KG1 (cell line): ENCODE measurements at regions not wholly inside any gene's neighbourhood (a gene's known extent, or its start where the extent isn't known, plus 50 kb on each side); places are given as distances from the start of the nearest gene placed in this dataset.
"Not testable (repeated sequence)": the region's sequence is repeated elsewhere in the genome, so short reads cannot be mapped to it uniquely, and the experiment has no call there.

ENCODE experiments used
- DNase-seq: peaks from one replicate; lab custom pipeline; 2025; lab: John Stamatoyannopoulos, UW

DNA sequence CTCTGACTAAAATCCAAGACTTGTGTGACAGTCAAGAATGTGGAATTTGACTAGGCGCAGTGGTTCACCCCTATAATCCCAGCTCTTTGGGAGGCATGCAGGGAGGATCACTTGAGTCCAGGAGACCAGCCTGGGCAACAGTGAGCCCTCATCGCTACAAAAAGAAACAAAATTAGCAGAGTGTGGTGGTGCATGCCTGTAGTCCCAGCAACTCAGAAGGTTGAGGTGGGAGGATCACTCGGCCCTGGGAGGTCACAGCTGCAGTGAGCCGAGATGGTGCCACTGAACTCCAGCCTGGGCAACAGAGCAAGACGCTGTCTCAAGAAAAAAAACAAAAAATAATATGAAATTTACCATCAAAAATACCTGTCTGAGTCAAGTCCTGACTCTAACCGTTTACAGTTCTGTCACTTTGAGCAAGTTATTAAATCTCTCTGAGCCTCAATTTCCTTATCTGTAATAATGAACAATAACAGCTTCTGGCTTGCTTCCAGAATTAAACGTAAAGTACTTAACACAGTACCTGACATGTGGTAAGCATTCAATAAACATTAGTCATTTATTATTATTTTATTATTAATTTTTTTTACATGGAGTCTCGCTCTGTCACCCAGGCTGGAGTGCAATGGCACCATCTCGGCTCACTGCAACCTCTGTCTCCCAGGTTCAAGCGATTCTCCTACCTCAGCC is 204.6 kb upstream of the TSC22D1 start:
- no peak for DNase-seq

DNA sequence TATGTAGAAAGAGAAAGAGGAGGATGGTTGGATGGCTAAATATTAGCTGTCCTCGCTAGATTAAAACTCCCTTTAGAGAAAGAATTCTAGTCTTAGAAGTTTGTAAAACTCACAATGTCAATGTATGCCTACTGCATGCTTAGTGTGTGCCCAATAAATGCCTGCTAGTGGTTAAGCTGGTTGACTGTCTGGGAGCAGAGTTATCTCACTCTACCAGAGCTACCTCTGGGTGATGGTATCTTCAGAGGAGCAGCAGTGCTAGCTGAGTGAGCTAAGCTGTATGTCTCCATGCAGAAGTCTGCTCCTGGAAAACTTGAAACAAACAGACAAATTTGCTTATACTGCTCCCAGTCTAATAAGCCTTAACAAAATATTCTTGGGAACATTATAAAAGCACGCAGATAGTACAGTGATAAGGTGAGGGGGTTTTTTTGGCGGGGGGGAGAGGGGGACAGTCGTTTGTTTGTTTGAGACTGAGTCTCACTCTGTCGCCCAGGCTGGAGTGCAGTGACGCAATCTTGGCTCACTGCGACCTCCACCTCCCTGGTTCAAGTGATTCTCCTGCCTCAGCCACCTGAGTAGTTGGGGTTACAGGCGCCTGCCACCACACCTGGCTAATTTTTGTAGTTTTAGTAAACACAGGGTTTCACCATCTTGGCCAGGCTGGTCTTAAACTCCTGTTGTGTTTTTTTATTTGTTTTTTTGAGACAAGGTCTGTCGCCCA is 202.8 kb upstream of the TSC22D1 start:
- no peak for DNase-seq

DNA sequence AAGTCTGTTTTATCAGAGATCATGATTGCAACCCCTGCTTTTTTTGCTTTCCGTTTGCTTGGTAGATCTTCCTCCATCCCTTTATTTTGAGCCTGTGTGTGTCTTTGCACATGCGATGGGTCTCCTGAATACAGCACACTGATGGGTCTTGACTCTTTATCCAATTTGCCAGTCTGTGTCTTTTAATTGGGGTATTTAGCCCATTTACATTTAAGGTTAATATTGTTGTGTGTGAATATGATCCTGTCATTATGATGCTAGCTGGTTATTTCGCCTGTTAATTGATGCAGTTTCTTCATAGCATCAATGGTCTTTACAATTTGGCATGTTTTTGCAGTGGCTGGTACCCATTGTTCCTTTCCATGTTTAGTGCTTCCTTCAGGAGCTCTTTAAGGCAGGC is 199.2 kb upstream of the TSC22D1 start:
- DNase-seq: not testable (repeated sequence)

DNA sequence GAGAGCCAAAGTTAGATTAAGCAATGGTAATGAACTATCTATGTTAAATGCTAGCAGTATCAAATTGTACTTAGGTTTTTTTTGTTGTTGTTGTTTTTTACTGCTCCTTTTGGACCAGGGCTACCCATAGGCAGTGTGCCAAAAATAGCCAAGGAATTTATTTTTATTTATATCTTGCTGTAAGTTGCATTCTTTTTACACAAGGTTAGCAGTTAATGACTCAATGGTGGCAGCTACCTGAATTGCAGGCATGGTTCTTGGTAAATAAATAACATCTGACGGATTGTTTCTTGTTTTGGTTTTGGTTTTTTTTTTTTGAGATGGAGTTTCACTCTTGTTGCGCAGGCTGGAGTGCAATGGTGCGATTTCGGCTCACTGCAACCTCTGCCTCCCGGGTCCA is 194.8 kb upstream of the TSC22D1 start:
- no peak for DNase-seq

DNA sequence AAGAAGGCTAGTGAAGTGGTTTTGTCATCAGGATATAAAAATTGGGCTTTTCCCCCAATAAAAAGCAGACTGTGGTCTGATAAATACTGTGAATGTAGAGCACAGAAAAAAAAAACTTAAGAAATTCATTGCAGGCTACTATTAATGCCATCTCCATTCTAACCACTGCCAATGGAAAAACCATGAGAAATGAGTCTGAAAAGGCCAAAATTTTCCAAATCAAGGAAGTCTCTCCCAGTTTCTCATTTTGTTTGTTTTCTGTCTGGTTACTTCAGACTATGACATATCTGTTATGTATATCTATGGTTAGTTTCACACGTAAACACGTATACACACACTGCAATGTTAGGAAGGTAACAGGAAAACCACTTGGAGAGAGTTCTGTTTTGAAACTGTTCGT is 193.6 kb upstream of the TSC22D1 start:
- no peak for DNase-seq

DNA sequence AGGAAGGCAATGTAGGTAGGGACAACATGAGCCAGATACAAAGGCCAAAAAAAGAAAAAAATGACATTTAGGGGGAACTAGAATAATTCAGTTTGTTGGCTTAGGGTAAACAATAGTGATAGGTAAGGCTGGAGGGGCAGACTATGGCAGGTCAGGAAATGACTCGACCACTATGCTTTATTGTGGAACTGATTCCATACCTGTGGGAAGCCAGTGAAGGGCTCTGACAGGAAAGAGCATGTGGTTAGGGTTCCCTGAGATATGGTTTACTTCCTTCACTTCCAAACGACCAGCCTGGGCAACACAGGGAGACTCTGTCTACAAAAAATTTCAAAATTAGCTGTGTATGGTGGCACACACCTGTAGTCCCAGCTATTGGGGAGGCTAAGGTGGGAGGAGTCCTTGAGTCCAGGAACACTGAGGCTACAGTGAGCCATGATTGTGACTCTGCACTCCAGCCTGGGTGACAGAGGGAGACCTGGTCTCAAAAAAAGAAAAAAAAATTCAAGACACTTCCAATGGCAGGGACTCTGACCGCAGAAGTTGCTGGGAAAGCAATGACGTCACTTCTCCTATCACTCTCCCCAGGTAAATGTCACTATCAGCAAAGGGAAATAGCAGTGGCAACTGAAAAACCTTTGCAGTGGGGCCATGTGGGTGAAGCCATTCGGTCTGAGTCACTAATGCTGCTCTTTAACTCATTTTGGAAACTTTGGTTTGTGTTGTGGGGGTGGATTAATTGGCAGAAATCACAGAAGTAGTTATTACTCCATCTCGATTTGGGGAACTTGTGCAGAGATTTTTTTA is 192.8 kb upstream of the TSC22D1 start:
- no peak for DNase-seq

DNA sequence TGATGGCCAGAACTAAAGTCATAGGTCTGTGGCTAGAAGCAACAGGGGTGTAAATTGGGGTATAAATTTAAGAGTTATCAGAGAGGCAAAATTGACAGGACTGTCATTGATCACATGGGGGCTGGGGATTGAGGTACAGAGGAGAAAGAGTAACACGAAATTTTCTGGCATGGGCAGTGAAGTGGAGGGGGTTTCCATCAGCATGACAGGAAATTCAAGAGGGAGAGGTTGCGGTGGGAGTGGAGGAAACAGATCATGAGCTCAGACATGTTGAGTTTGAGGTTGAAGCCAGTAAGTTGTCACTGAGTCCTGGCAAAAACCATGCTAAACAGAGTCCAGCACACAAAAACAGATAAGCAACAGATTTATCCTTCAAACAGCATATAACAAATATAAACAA is 192.1 kb upstream of the TSC22D1 start:
- peak; percentile 45 for DNase-seq

DNA sequence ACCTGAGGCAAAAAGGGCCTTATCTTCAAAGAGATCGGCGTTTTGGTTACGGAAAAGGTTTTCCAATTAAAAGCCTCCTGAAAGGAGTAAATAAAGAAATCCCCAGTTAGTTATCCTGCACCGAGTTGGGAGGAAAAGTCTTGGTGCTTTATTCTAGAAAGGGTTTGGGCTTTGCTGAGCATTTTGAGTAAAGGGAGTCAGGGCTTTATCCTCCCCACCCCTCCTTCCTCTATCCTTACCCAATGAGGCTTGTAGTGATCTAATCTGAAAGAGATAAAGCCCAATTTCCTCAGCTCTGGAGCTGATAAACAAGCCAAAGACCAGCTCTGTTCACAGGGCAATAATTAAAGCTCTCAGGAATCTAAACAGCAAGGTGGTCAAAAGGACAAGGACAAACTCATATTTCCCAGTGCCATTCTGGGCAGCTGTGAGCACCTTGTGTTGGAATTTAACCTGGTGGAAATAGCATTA is 188.9 kb upstream of the TSC22D1 start:
- DNase-seq: no peak

DNA sequence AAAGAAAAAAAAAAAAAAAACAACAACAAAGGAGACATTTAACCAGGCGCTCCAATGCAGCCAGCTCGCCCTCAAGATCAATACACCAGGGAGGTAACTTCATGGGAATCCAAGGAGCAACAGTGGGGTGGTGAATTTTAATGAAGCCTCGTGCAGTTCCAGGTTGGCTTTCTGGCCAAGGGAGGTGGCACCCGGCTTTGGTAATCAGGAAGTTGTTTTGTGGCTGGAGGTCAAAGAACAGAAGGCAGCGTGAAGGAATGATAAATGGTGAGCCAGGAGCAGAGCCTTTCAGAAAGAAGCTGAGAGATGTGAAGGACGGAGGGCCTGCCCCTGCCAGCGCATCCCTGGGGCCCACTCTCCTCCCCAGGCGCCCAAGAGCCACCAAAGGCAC is 188.2 kb upstream of the TSC22D1 start:
- no peak for DNase-seq

DNA sequence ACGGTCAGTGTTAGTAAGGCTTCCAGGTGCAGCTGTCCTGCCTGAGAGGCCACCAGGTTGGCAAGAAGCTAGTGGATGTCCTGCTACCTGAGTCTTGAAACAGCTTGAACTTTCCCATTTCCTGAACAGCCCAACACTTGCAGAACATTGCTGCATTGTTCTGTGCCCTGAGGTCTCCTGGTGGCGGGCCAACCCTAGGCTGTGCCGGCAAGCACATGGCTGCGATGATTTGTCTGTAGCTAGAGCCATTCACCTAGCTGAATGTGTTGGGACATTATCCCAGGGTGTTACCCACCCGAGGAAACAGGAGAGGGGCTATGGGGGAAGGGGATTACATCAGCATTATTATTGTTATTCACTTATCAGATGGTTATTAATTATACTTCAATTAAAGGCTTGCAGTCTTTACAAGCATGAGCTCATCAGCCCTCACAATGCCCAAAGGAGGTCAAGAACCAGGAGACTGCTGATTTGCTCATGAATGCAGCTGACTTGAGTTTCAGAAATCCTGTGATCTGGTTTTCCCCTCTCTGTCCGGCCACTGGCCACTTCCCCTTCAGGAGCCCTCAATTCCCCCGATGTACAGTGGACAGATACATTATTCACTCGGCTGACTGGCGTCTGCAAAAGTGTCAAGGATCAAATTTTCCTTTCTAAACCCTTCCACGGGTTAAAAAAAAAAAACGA is 187.6 kb upstream of the TSC22D1 start:
- DNase-seq: no peak

DNA sequence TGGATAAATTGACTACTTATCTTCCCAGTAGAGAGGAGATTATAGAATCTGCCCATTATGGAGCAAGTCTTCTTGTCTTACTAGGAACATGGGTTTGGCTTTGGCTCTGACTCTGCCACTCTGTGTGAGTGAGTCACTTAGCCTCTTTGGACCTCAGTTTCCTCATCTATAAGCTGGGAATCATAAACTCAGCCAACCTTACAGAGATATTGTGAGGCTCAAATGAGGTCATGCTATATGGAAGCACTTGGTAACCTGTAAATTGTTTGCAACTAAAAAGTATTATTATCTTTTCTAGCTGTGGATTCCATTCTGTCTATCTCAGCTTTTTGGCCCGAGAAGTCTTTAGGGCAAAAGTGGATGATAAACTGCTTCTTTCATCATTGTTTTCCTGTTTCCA is 186.8 kb upstream of the TSC22D1 start:
- no peak for DNase-seq

DNA sequence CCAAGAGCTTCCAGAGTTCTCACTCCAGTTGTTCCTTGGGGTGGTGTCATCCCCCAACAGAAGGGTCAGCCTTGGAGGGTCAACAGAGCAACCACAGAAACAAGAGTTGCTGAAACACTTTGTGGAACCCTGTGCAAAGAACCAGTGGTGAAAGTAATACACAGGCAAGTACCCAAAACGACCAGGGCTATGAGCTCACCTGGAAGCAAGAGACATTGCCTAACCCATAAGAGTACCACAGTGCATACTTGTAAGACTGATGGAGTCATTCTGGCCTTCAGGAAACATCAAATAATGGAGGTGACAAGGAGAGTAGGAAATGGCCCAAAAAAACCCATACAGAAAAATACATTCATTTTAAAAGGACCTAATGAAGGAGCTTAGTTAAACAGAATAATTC is 184.3 kb upstream of the TSC22D1 start:
- no peak for DNase-seq

DNA sequence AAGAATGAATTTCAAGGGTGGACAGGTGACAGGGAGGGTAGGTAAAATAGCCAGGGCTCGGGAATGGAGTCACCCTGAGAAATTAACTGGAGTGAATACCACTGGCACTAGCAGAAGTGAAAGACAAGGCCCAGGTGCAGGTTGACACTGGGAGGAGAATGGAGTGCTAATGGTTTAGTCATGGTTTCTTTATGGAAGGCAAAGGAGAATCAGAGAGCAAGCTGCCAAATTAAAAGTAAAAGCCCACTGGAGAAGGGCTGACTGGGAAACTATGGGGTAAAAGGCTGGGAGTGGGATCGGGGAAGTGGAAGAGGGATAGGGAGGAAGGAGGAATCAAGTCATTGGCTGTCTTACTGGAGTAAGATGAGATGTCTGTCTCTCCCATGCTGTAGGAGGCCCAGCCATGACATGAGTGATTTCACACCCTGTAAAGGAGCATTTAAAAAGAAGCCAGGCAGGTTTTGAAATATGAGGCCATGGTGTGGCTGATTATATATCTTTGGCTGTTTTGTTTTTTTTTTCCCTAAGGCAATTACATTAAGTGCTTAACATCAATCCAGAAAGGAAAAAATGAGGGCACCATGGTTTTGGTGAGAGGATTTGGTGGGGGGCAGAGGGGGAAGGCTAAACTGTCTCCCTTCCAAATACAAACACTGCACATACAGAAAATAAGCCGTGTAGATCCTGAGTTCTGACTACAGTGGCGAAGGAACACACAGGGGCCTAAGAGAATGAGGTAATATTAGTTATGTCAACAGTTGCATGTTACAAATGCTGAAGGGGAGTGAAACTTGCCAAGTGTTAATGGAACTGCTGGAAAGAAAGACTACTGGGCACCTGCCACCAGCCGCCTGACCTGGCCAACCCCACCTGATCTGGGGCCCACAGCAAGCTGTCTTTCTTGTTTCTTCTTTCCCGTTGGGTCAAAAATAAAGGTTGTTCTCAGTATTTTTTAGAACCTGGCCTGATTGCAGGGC is 183.5 kb upstream of the TSC22D1 start:
- no peak for DNase-seq

DNA sequence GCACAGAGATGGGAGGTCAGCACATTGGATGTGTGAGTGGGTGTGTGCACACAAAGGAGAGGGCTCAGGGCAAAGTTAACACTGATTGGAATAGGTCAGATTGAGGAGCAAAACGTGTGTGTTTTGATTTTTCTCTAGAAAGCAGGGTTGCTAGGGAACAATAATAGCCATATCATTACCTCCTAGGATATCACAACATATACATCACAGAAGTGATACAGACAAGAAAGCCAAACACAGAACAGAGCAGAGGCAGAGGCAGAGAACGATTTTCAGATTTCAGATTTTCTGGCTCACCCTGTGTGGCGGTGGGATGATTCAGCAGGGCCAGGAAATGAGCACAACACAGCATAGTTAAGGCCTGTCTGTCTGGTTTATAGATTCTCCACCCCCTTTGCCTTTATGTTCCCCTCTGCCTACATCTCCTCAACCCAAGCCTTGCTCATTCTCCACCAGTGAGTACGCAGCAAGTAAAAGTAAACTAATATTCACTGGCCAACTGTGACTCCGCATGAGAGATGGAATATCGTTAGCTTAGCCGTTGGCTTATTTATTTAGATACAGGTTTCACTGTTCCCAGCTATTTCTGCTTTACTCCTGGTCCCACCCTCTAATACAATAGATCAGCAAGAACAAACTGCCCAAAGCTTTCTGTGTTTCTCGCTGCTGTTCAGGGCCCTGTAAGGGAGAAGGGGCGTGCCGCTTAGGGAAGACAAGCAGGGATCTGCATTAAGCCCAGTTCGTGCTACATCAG is 182.7 kb upstream of the TSC22D1 start:
- DNase-seq: no peak

DNA sequence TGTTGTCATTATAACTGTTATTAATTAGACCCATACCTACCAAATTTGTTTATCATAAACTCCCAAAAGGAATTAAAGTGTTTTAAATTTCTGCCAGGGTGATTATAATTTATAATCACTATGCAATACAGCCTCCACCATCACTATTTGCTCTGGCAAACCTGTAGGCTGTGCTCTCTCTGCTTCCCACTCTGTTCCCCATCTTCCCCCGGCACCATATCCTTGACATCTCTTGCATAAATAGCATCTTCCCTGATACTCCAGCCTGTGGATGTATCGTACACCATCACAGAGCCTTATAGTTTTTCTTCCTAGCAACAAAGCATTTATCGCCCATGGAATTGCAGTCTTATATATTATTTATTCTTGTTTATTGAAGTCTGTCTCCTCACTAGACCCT is 181.5 kb upstream of the TSC22D1 start:
- no peak for DNase-seq

DNA sequence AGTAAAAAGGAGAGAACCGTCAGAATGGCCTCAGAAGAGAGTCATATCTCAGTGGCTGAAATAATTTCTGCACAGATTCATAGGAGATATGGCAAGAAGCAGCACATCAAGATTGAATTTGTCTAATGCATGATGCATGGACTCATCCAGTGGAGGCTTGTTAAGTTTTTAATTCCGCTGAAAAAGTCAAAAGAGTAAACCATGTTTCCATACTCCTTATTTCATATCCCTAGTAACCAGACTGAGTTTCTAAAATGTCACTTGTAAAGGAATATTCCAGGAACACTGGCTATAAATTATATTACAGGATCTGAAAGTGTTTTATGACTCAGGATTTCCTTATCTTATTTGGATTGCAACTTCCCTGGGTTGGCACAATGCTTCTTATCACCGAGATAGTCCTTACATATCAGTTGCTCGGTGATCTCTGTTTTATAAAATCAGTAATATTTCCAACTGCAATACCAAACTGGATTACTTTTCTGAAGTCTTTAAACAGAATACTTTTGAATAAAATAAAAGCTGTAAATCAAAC is 180.2 kb upstream of the TSC22D1 start:
- DNase-seq: no peak

DNA sequence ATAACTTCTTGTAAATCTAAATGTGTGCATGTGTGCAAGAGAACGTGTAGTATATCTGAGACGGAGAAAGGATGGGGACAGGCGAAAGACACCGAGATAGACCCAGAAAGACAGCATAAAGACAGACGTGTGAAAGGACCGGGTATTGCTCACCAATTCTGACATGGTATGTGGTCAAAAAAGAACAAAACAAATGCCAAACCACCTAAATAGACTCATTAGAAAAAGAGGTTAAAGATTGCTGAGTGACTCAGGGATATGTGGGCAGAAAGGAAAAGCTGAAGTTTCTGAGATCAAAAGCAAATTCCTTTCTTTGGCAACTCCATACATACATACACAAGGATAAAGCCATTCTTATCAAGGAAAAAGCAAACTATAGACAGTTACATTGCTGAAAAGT is 179.7 kb upstream of the TSC22D1 start:
- no peak for DNase-seq

DNA sequence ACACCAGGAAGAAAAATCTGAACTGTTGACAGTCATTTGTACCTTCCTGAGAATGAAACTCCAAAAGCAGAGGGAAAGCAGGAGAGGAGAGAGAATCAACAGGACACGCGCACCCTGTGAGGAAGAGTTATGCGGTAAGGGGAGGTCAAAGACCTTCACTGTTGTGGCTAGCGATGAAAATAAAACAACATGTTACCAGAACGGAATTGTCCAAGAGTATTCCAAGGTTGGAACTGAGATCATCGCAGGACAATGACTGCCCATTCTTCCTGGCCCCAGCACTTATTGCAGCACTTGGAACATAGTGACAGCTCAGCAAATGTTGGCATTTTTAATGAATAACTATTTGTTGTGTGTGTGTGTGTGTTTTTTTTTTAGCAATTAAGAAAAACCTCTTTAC is 176.0 kb upstream of the TSC22D1 start:
- DNase-seq: no peak

DNA sequence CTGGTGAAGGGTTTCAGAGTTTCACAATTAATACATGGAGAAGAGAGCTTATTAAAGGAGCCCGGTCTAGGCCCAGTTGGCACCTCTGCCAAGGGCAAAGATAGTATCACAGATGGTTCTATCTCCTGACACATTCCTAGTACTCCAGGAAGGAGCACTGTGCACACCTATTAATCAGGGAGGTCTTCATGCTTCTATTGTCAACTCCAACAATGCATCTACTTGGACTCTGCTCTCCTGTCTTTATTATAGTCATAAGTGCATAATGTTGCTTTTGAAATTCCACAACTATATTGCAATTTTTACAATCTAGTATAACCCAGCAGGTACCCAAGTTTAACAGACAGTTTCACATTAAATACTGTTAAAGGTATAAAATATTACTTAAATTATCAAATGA is 174.5 kb upstream of the TSC22D1 start:
- no peak for DNase-seq

DNA sequence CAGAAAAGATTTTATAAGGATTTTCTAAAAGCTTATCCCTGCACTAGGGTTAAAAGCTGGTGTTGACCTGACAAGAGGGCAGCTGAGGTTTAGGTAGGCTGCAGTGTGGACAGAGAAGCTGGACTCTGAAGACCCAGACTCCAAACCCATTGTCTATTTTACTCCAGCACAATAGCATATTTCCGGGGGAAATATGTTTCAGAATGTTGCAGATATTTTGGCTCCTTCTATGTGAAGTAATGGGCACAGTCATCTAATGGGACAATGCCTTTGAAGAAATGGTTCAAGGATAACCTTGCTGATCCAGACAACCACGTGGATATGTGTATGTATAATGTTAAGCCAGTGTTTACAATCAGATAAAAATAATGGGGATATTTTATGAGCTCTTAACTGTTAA is 173.8 kb upstream of the TSC22D1 start:
- DNase-seq: no peak
